K562 (cell line): ENCODE measurements at regions not wholly inside any gene's neighbourhood (a gene's known extent, or its start where the extent isn't known, plus 50 kb on each side); places are given as distances from the start of the nearest gene placed in this dataset.
"Not testable (repeated sequence)": the region's sequence is repeated elsewhere in the genome, so short reads cannot be mapped to it uniquely, and the experiment has no call there.

Source experiments
- ATAC-seq: fragments of 200-7000 bp; cut with Tn5 transposase; 3 replicates; pipeline ENCODE4 v1.9.1; 2020; ENCODE audit warnings: moderate library complexity
- BruUV-seq: library from RNA; stranded (reverse); fragments of 400-500 nt; replicated peaks from 2 replicates; lab custom pipeline; 2021; lab: Mats Ljungman, UMichigan
- CTCF ChIA-PET: fragments of 300-600 bp; formaldehyde crosslinking; extraction: SDS; loops from one replicate; lab custom pipeline; 2021; ENCODE audit warnings: low intra/inter-chr PET ratio; lab: Yijun Ruan, JAX
- POLR2A ChIA-PET: fragments of 300-600, 350-650 bp; sonication (Branson Sonifier 250); formaldehyde crosslinking; extraction: SDS; loops from one replicate; lab custom pipeline; 2021; ENCODE audit warnings: antibody characterized with exemption, inconsistent platforms; lab: Yijun Ruan, JAX
- DNase-seq, 4 experiments: peaks; one replicate each; pipeline versions ENCODE4 v3.0.0 to v3.0.0-alpha.2; 2011 to 2018; ENCODE audit warnings: low spot score in 3 of 4, mixed read lengths in 3 of 4; ENCODE audit errors: extremely low read depth in 1 of 4
- FAIRE-seq: peaks from 2 replicates; lab custom pipeline; 2011; peaks lifted over from hg19 to GRCh38; lab: Jason Lieb, UNC
- H2AFZ ChIP-seq: 2 replicates; pipeline ENCODE4 v1.6.0; 2011; ENCODE audit warnings: low read depth, low read length, control low read depth, inconsistent platforms
- H3K27ac ChIP-seq: fragments of 200-600 bp; 3 replicates; pipeline ENCODE4 v1.8.0; 2011; ENCODE audit warnings: low read depth, mild to moderate bottlenecking, control low read depth, inconsistent platforms, low read length, moderate library complexity, mixed read lengths; ENCODE audit errors: extremely low read depth
- H3K27me3 ChIP-seq, 2 experiments: fragments of 300-600 bp in 1 of 2; 2 replicates in 1 of 2; 3 replicates in 1 of 2; pipeline versions ENCODE4 v1.6.0 to v1.8.0; 2011; ENCODE audit warnings: inconsistent platforms in 2 of 2, low read length in 2 of 2, mild to moderate bottlenecking in 1 of 2, mixed read lengths in 1 of 2, moderate library complexity in 1 of 2; ENCODE audit not compliant: control insufficient read depth in 2 of 2, insufficient read depth in 2 of 2
- H3K36me3 ChIP-seq: fragments of 300-600 bp; 3 replicates; pipeline ENCODE4 v1.8.0; 2011; ENCODE audit warnings: mild to moderate bottlenecking, low read length, inconsistent platforms; ENCODE audit not compliant: control insufficient read depth, insufficient read depth
- H3K4me1 ChIP-seq, 2 experiments: fragments of 200-600 bp in 1 of 2; replicated peaks in 1 of 2; 2 replicates in 1 of 2; 3 replicates in 1 of 2; pipeline versions ENCODE4 v1.5.1 to v1.8.0; 2011; ENCODE audit warnings: inconsistent platforms in 2 of 2, low read length in 2 of 2, mild to moderate bottlenecking in 1 of 2, mixed read lengths in 1 of 2, moderate library complexity in 1 of 2; ENCODE audit not compliant: control insufficient read depth in 2 of 2, insufficient read depth in 2 of 2
- H3K4me2 ChIP-seq: 2 replicates; pipeline ENCODE4 v1.6.1; 2011; ENCODE audit warnings: low read length, control low read depth, inconsistent platforms, mixed read lengths; ENCODE audit not compliant: insufficient read depth
- H3K4me3 ChIP-seq: fragments of 200-600 bp; sonication (generic), shearing (Covaris generic); 2 replicates; pipeline ENCODE4 v1.5.1; 2016; ENCODE audit warnings: control low read depth, inconsistent platforms
- H3K79me2 ChIP-seq: fragments of 200-600 bp; 3 replicates; pipeline ENCODE4 v1.8.0; 2011; ENCODE audit warnings: low read length, inconsistent platforms; ENCODE audit not compliant: control insufficient read depth, insufficient read depth
- H3K9ac ChIP-seq, 2 experiments: 2 replicates each; pipeline versions ENCODE4 v1.6.0 to v1.6.1; 2011; ENCODE audit warnings: low read depth in 2 of 2, low read length in 2 of 2, control low read depth in 1 of 2, inconsistent platforms in 1 of 2, mild to moderate bottlenecking in 1 of 2, mixed read lengths in 1 of 2; ENCODE audit not compliant: insufficient read depth in 1 of 2
- H3K9me1 ChIP-seq: one replicate; pipeline ENCODE4 v1.6.0; 2011; ENCODE audit warnings: inconsistent platforms, mild to moderate bottlenecking, low read length, moderate library complexity; ENCODE audit not compliant: control insufficient read depth, insufficient read depth
- H3K9me3 ChIP-seq: replicated peaks from 2 replicates; pipeline ENCODE4 v1.5.1; 2011; ENCODE audit warnings: low read depth, low read length, inconsistent platforms; ENCODE audit not compliant: control insufficient read depth, insufficient read depth
- H4K20me1 ChIP-seq: replicated peaks from 2 replicates; pipeline ENCODE4 v1.6.1; 2011; ENCODE audit warnings: low read length, inconsistent platforms, mixed read lengths; ENCODE audit not compliant: control insufficient read depth, insufficient read depth
- ELF4 ChIP-seq: fragments of 450-650 bp; formaldehyde crosslinking; IDR thresholded peaks from 2 replicates; pipeline ENCODE4 v1.4.0; 2022; ENCODE audit warnings: missing genetic modification characterization
- ZNF512 ChIP-seq: IDR thresholded peaks from 2 replicates; pipeline ENCODE4 v1.6.1; 2016; ENCODE audit warnings: missing genetic modification characterization, missing compliant biosample characterization
- WGBS: fragments of 100-300 bp; shearing (Covaris generic); methylation state at CpG from one replicate; pipeline ENCODE4 v1.1.6; 2016; ENCODE audit warnings: low coverage, mixed read lengths; ENCODE audit not compliant: insufficient coverage; ENCODE audit errors: missing lambda C conversion rate; 5-methylcytosine and 5-hydroxymethylcytosine counted together
- in situ Hi-C: fragments of 300-500 bp; cut with MboI; formaldehyde crosslinking; loops from 4 replicates; pipeline ENCODE4 v1.15.0; 2018; ENCODE audit warnings: inconsistent platforms, mixed read lengths
- intact Hi-C: fragments of 100-400 bp; cut with micrococcal nuclease; formaldehyde crosslinking; loops from 2 replicates; pipeline ENCODE4 v1.14.2; 2022

DNA sequence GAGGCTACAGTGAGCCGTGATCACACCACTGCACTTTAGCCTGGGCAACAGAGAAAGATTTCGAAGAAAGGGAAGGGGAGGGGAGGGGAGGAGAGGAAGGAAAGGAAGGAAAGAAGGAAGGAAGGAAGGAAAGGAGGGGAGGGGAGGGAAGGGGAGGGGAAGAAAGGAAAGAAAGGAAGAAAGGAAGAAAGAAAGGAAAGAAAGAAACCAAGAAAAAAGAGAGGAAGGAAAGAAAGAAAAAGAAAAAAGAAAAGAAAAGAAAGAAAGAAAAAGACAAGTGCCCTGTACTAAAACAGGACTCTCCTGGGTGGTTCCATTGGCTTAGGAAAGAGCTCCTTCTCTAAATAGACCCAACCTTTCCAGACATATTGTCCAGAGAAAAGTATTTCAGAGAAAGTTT is 136.6 kb downstream of the PXDC1 start:
- no peak overlapping the region for H3K4me2 ChIP-seq
- DNase-seq, result no peak
- H3K27me3 ChIP-seq, result peaks cover 54 to 70% of the 10 kb centered on the region in 2 experiments
- no TSS peak for BruUV-seq
- FAIRE-seq, result no peak
- H3K79me2 ChIP-seq, result no peaks in the 10 kb centered on the region
- ATAC-seq, result no peak
- 0 out of 2 replicates have a peak, but pooled peaks cover 3% of the 10 kb centered on the region for H4K20me1 ChIP-seq
- H3K9ac ChIP-seq, result no peak overlapping the region
- ChIA-PET POLR2A (no interaction called here), CTCF (no interaction called here)
- H3K4me3 ChIP-seq, result no peak overlapping the region
- 4% methylated on average over 2 of the region's 2 CpGs for WGBS
- H3K9me3 ChIP-seq, result no peaks in the 10 kb centered on the region
- H3K27ac ChIP-seq, result no peak overlapping the region
- H2AFZ ChIP-seq, result no peak overlapping the region
- H3K36me3 ChIP-seq, result no peaks in the 10 kb centered on the region
- H3K4me1 ChIP-seq, result peaks cover 0 to 4% of the 10 kb centered on the region in 2 experiments; a peak in 1 of 5 replicates
- H3K9me1 ChIP-seq, result peaks cover 3% of the 10 kb centered on the region
- intact Hi-C loops (loop anchor here (10.0 kb wide), 1 partner anchor 330 kb away; no protein-coding TSS in a partner anchor), in situ Hi-C loops (no loop called here)
- TF ChIP-seq ELF4 (CRISPR knock-in tag) (no peak), ZNF512 (tag) (peak; percentile 92)

GRCh38 chr6:3613565-3613964 is 137.9 kb downstream of the PXDC1 start:
- H3K9me3 ChIP-seq, DNase-seq, H3K9me1 ChIP-seq, H3K9ac ChIP-seq, H3K4me2 ChIP-seq, BruUV-seq, ATAC-seq, H3K27ac ChIP-seq, H3K4me1 ChIP-seq, H2AFZ ChIP-seq, FAIRE-seq, in situ Hi-C loops, H3K36me3 ChIP-seq, H4K20me1 ChIP-seq, H3K79me2 ChIP-seq, H3K4me3 ChIP-seq: not testable (repeated sequence)
- ChIA-PET CTCF (interaction anchor here (0.5 kb wide), 1 partner anchor 361 kb away, joined by 3 read pairs; no protein-coding TSS in a partner anchor), POLR2A (interaction anchor here (1.4 kb wide), 1 partner anchor 9 kb away, joined by 3 read pairs; no protein-coding TSS in a partner anchor)
- H3K27me3 ChIP-seq, result peaks cover 60 to 77% of the 10 kb centered on the region in 2 experiments
- intact Hi-C loops, result loop anchor here (10.0 kb wide), 1 partner anchor 329 kb away; no protein-coding TSS in a partner anchor
- WGBS, result 0% methylated on average over 1 of the region's 1 CpG
